HepG2 (cell line): ENCODE measurements at regions not wholly inside any gene's neighbourhood (a gene's known extent, or its start where the extent isn't known, plus 50 kb on each side); places are given as distances from the start of the nearest gene placed in this dataset.

Experiments used
- ATAC-seq: fragments of 200-7000 bp; cut with Tn5 transposase; 3 replicates; pipeline ENCODE4 v1.9.1; 2020; ENCODE audit warnings: mild to moderate bottlenecking, moderate library complexity
- BruUV-seq: library from RNA; stranded (reverse); fragments of 400-500 nt; replicated peaks from 2 replicates; lab custom pipeline; 2021; lab: Mats Ljungman, UMichigan
- CTCF ChIA-PET: fragments of 300-600 bp; formaldehyde crosslinking; extraction: SDS; loops from one replicate; lab custom pipeline; 2021; ENCODE audit warnings: low total read pairs, inconsistent platforms, low intra/inter-chr PET ratio; lab: Yijun Ruan, JAX
- POLR2A ChIA-PET: fragments of 350-600 bp; sonication (Branson Sonifier 250); formaldehyde crosslinking; loops from one replicate; lab custom pipeline; 2020; ENCODE audit warnings: antibody characterized with exemption, inconsistent platforms; lab: Yijun Ruan, JAX
- DNase-seq: peaks from one replicate; pipeline ENCODE4 v3.0.0-alpha.2; 2015; ENCODE audit warnings: low spot score
- FAIRE-seq: peaks from 3 replicates; lab custom pipeline; 2011; peaks lifted over from hg19 to GRCh38; lab: Jason Lieb, UNC
- H2AFZ ChIP-seq: one replicate; pipeline ENCODE4 v1.6.1; 2011; ENCODE audit warnings: low read length, inconsistent platforms
- H3K27ac ChIP-seq: fragments of 300-600 bp; 3 replicates; pipeline ENCODE4 v1.8.0; 2011; ENCODE audit warnings: mixed run types, mild to moderate bottlenecking, mixed read lengths, low read length, inconsistent platforms; ENCODE audit not compliant: insufficient read depth; ENCODE audit errors: extremely low read length
- H3K27me3 ChIP-seq, 2 experiments: fragments of 200-600 bp in 1 of 2; 2 replicates in 1 of 2; 3 replicates in 1 of 2; pipeline versions ENCODE4 v1.6.0 to v1.8.0; 2011; ENCODE audit warnings: low read length in 2 of 2, mild to moderate bottlenecking in 2 of 2, moderate library complexity in 2 of 2, inconsistent platforms in 1 of 2; ENCODE audit not compliant: insufficient read depth in 2 of 2, control insufficient read depth in 1 of 2
- H3K36me3 ChIP-seq, 2 experiments: fragments of 200-600 bp in 1 of 2; replicated peaks in 1 of 2; 2 replicates in 1 of 2; 3 replicates in 1 of 2; pipeline versions ENCODE4 v1.5.1 to v1.8.0; 2011; ENCODE audit warnings: low read length in 2 of 2, inconsistent platforms in 1 of 2; ENCODE audit not compliant: insufficient read depth in 2 of 2, control insufficient read depth in 1 of 2
- H3K4me1 ChIP-seq: 2 replicates; pipeline ENCODE4 v1.5.1; 2012; ENCODE audit warnings: low read length, inconsistent platforms; ENCODE audit not compliant: insufficient read depth
- H3K4me2 ChIP-seq: 2 replicates; pipeline ENCODE4 v1.6.0; 2011; ENCODE audit warnings: low read depth, low read length, inconsistent platforms
- H3K4me3 ChIP-seq, 3 experiments: fragments of 200-600 bp in 1 of 3; sonication (generic), shearing (Covaris generic) in 1 of 3; replicated peaks in 1 of 3; 2 replicates each; pipeline ENCODE4 v1.5.1; 2011 to 2016; ENCODE audit warnings: low read length in 3 of 3, inconsistent platforms in 2 of 3, low read depth in 2 of 3, mild to moderate bottlenecking in 2 of 3, control low read depth in 1 of 3, mixed read lengths in 1 of 3; ENCODE audit not compliant: insufficient read depth in 1 of 3
- H3K79me2 ChIP-seq: one replicate; pipeline ENCODE4 v1.6.1; 2011; ENCODE audit warnings: low read length, inconsistent platforms; ENCODE audit not compliant: insufficient read depth
- H3K9ac ChIP-seq: 2 replicates; pipeline ENCODE4 v1.6.0; 2011; ENCODE audit warnings: mild to moderate bottlenecking, low read depth, low read length, inconsistent platforms; ENCODE audit not compliant: insufficient read depth
- H3K9me3 ChIP-seq: 2 replicates; pipeline ENCODE4 v1.5.1; 2012; ENCODE audit warnings: mild to moderate bottlenecking, low read length
- H4K20me1 ChIP-seq: 2 replicates; pipeline ENCODE4 v1.6.0; 2011; ENCODE audit warnings: inconsistent platforms, mild to moderate bottlenecking, low read length, moderate library complexity; ENCODE audit not compliant: insufficient read depth
- CTCF ChIP-seq: sonication (generic); formaldehyde crosslinking; IDR thresholded peaks from 2 replicates; pipeline ENCODE4 v1.5.0; 2020; ENCODE audit warnings: mild to moderate bottlenecking, missing genetic modification reagents, moderate library complexity
- ISL2 ChIP-seq: sonication (generic); formaldehyde crosslinking; IDR thresholded peaks from 2 replicates; pipeline ENCODE4 v1.5.0; 2020; ENCODE audit warnings: missing genetic modification reagents
- KDM5B ChIP-seq: sonication (generic); formaldehyde crosslinking; IDR thresholded peaks from 2 replicates; pipeline ENCODE4 v1.4.0; 2020; ENCODE audit warnings: missing genetic modification reagents, mild to moderate bottlenecking, borderline replicate concordance
- MED13 ChIP-seq: sonication (generic); formaldehyde crosslinking; IDR thresholded peaks from 2 replicates; pipeline ENCODE4 v1.5.0; 2020; ENCODE audit warnings: missing genetic modification reagents
- MTA3 ChIP-seq: sonication (generic); formaldehyde crosslinking; IDR thresholded peaks from 2 replicates; pipeline ENCODE4 v1.4.0; 2020; ENCODE audit warnings: missing genetic modification reagents
- SNRNP70 ChIP-seq: fragments of 200-400 bp; formaldehyde crosslinking; IDR thresholded peaks from 2 replicates; pipeline ENCODE4 v1.6.1; 2017; ENCODE audit warnings: mild to moderate bottlenecking, low read depth, low read length, moderate library complexity
- YEATS4 ChIP-seq: sonication (generic); formaldehyde crosslinking; IDR thresholded peaks from 2 replicates; pipeline ENCODE4 v1.4.0; 2020; ENCODE audit warnings: missing genetic modification reagents, borderline replicate concordance
- ZBTB40 ChIP-seq, 2 experiments: fragments of 450-650 bp in 1 of 2; sonication (generic) in 1 of 2; formaldehyde crosslinking in 1 of 2; IDR thresholded peaks; 2 replicates each; pipeline versions ENCODE4 v1.6.1 to v1.8.0; 2016 to 2022; ENCODE audit warnings: antibody characterized with exemption in 1 of 2, mild to moderate bottlenecking in 1 of 2, missing genetic modification reagents in 1 of 2
- ZNF317 ChIP-seq: sonication (generic); formaldehyde crosslinking; IDR thresholded peaks from 2 replicates; pipeline ENCODE4 v1.5.0; 2020; ENCODE audit warnings: mild to moderate bottlenecking, missing genetic modification reagents
- ZNF605 ChIP-seq: sonication (generic); formaldehyde crosslinking; IDR thresholded peaks from 2 replicates; pipeline ENCODE4 v1.8.0; 2022; ENCODE audit warnings: mild to moderate bottlenecking, missing genetic modification reagents
- ZNF740 ChIP-seq: sonication (generic); formaldehyde crosslinking; IDR thresholded peaks from 2 replicates; pipeline ENCODE4 v1.4.0; 2020; ENCODE audit warnings: missing genetic modification reagents
- ZNF746 ChIP-seq: sonication (generic); formaldehyde crosslinking; IDR thresholded peaks from 2 replicates; pipeline ENCODE4 v1.8.0; 2022; ENCODE audit warnings: mild to moderate bottlenecking, missing genetic modification reagents
- ZNF788 ChIP-seq: sonication (generic); formaldehyde crosslinking; IDR thresholded peaks from 2 replicates; pipeline ENCODE4 v1.5.0; 2020; ENCODE audit warnings: mild to moderate bottlenecking, missing genetic modification reagents, borderline replicate concordance
- ZNF83 ChIP-seq: sonication (generic); formaldehyde crosslinking; IDR thresholded peaks from 2 replicates; pipeline ENCODE4 v1.4.0; 2020; ENCODE audit warnings: missing genetic modification reagents, mild to moderate bottlenecking, borderline replicate concordance
- ZNF883 ChIP-seq: sonication (generic); formaldehyde crosslinking; IDR thresholded peaks from 2 replicates; pipeline ENCODE4 v1.5.1; 2020; ENCODE audit warnings: mild to moderate bottlenecking, missing genetic modification reagents; ENCODE audit errors: not compliant biosample characterization
- WGBS: methylation state at CpG from one replicate; pipeline ENCODE4 v1.1.6; 2017; ENCODE audit warnings: low lambda C conversion rate; 5-methylcytosine and 5-hydroxymethylcytosine counted together
- in situ Hi-C: cut with HindIII; loops from 2 replicates; pipeline ENCODE4 v1.10.0; 2017; ENCODE audit warnings: low pct_unique_long_range_greater_than_20kb; ENCODE audit not compliant: extremely low pct_ligation_motif_present
- intact Hi-C: fragments of 100-400 bp; cut with micrococcal nuclease; formaldehyde crosslinking; loops from one replicate; pipeline ENCODE4 v1.10.0; 2022; ENCODE audit not compliant: unreplicated experiment

- Histone ChIP-seq H3K4me3 (no peak overlapping the region), H3K4me2 (no peak overlapping the region), H3K27me3 (0 out of 5 replicates have a peak, but pooled peaks cover 1 to 3% of the 10 kb centered on the region in 2 experiments), H4K20me1 (no peaks in the 10 kb centered on the region), H3K79me2 (no peaks in the 10 kb centered on the region), H3K27ac (no peak overlapping the region), H3K36me3 (no peaks in the 10 kb centered on the region), H3K4me1 (peaks cover 31% of the 10 kb centered on the region), H2AFZ (no peak overlapping the region), H3K9ac (no peak overlapping the region), H3K9me3 (no peaks in the 10 kb centered on the region)
- no peak for FAIRE-seq
- ChIA-PET CTCF (no interaction called here), POLR2A (no interaction called here)
- no peak for ATAC-seq
- DNase-seq, result no peak
- 46% methylated on average over 4 of the region's 4 CpGs for WGBS
- intact Hi-C loops (no loop called here), in situ Hi-C loops (no loop called here)
- no TSS peak for BruUV-seq
- TF ChIP-seq SNRNP70, result no peak
- TF ChIP-seq MED13 (CRISPR knock-in tag), result no peak
- no peak for TF ChIP-seq ZNF883 (CRISPR knock-in tag)
- TF ChIP-seq MTA3 (CRISPR knock-in tag), result no peak
- TF ChIP-seq ZNF83 (CRISPR knock-in tag), result no peak
- TF ChIP-seq ZBTB40 (IDR thresholded peaks at IDR 0.05), result no peak
- TF ChIP-seq ZBTB40 (CRISPR knock-in tag; IDR thresholded peaks at IDR 0.05), result no peak
- no peak for TF ChIP-seq ZNF605 (CRISPR knock-in tag)
- TF ChIP-seq CTCF (CRISPR knock-in tag), result no peak
- TF ChIP-seq ZNF746 (CRISPR knock-in tag), result no peak
- TF ChIP-seq YEATS4 (CRISPR knock-in tag), result no peak
- TF ChIP-seq ISL2 (CRISPR knock-in tag), result no peak
- no peak for TF ChIP-seq ZNF740 (CRISPR knock-in tag)
- no peak for TF ChIP-seq ZNF788 (CRISPR knock-in tag)
- TF ChIP-seq KDM5B (CRISPR knock-in tag), result no peak
- no peak for TF ChIP-seq ZNF317 (CRISPR knock-in tag)
These were observed 141.8 kb downstream of the FAM161A start for GRCh38 chr2:61712060-61712459.
